Omental fat pad (tissue), 3 donors: ENCODE measurements at regions not wholly inside any gene's neighbourhood (a gene's known extent, or its start where the extent isn't known, plus 50 kb on each side); places are given as distances from the start of the nearest gene placed in this dataset.
"Not testable (repeated sequence)": the region's sequence is repeated elsewhere in the genome, so short reads cannot be mapped to it uniquely, and the experiment has no call there.

Source experiments
- ATAC-seq: fragments of 150-250 bp; one replicate; pipeline ENCODE4 v1.9.1; 2016; ENCODE audit warnings: mild to moderate bottlenecking, moderate library complexity; ENCODE audit not compliant: low FRiP score
- DNase-seq: peaks from one replicate; pipeline ENCODE4 v3.0.0-alpha.2; 2019; ENCODE audit warnings: low spot score
- TF ChIP-seq, protein P1 (sequence below), 3 donors: fragments of 450-650 bp; IDR thresholded peaks; one replicate each; pipeline ENCODE4 v1.5.1; 2016 to 2017; ENCODE audit warnings: antibody characterized with exemption in 3 of 3, mild to moderate bottlenecking in 3 of 3, moderate library complexity in 2 of 3

DNA sequence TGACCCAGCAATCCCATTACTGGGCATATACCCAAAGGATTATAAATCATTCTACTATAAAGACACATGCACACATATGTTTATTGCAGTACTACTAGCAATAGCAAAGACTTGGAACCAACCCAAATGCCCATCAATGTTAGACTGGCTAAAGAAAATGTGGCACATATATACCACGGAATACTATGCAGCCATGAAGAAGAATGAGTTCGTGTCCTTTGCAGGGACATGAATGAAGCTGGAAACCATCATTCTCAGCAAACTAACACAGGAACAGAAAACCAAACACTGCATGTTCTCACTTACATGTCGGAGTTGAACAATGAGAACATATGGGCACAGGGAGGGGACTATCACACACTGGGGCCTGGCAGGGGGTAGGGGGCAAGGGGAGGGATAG is 183.0 kb downstream of the HACE1 start:
- not testable (repeated sequence) for ATAC-seq, DNase-seq

DNA sequence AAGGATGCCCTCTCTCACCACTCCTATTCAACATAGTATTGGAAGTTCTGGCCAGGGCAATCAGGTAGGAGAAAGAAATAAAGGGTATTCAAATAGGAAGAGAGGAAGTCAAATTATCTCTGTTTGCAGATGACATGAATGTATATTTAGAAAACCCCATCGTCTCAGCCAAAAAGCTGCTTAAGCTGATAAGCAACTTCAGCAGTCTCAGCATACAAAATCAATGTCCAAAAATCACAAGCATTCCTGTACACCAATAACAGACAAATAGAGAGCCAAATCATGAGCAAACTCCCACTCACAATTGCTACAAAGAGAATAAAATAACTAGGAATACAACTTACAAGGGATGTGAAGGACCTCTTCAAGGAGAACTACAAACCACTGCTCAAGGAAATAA is 184.6 kb downstream of the HACE1 start:
- DNase-seq, ATAC-seq: not testable (repeated sequence)

DNA sequence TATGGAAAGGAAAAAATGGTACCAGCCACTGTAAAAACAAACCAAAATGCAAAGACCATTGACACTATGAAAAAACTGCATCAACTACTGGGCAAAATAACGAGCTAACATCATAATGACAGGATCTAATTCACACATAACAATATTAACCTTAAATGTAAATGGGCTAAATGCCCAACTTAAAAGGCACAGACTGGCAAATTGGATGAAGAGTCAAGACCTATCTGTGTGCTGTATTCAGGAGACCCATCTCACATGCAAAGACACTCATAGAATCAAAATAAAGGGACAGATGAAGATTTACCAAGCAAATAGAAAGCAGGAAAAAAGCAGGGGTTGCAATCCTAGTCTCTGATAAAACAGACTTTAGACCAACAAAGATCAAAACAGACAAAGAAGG is 186.6 kb downstream of the HACE1 start:
- DNase-seq, ATAC-seq: not testable (repeated sequence)

DNA sequence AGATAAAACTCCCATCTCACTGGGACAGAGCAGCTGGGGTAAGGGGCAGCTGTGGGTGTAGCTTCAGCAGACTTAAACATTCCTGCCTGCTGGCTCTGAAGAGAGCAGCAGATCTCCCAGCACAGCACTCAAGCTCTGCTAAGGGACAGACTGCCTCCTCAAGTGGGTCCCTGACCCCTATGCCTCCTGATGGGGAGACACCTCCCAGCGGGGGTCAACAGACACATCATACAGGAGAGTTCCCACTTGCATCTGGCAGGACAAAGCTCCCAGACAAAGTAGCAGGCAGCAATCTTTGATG is 188.2 kb downstream of the HACE1 start:
- ATAC-seq, DNase-seq: not testable (repeated sequence)

DNA sequence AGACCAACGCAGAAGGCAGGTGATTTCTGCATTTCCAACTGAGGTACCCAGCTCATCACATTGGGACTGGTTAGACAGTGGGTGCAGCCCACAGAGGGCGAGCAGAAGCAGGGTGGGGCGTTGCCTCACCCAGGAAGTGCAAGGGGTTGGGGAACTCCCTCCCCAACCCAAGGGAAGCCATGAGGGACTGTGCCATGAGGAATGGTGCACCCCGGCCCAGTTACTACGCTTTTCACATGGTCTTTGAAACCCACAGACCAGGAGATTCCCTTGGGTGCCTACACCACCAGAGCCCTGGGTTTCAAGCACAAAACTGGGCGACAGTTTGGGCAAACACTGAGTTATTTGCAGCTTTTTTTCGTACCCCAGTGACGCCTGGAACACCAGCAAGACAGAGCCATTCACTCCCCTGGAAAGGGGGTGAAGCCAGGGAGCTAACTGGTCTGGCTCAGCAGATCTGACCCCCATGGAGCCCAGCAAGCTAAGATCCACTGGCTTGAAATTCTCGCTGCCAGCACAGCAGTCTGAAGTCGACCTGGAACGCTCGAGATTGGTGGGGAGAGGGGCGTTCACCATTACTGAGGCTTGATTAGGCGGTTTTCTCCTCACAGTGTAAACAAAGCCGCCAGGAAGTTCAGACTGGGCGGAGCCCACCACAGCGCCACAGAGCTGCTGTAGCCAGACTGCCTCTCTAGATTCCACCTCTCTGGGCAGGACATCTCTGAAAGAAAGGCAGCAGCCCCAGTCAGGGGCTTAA is 188.7 kb downstream of the HACE1 start:
- not testable (repeated sequence) for ATAC-seq, DNase-seq

DNA sequence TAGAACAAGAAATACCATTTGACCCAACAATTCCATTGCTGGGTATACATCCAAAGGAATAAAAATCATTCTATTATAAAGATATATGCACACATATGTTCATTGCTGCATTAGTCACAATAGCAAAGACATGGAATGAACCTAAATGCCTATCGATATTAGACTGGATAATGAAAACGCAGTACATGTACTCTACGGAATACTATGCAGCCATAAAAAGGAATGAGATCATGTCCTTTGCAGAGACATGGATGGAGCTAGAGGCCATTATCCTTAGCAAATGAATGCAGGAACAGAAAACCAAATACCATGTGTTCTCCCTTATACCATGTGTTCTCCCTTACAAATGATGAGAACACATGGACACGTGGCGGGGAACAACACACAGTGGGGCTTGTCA is 190.2 kb downstream of the HACE1 start:
- no peak for DNase-seq
- no peak for ATAC-seq
- TF ChIP-seq, protein P1, sequence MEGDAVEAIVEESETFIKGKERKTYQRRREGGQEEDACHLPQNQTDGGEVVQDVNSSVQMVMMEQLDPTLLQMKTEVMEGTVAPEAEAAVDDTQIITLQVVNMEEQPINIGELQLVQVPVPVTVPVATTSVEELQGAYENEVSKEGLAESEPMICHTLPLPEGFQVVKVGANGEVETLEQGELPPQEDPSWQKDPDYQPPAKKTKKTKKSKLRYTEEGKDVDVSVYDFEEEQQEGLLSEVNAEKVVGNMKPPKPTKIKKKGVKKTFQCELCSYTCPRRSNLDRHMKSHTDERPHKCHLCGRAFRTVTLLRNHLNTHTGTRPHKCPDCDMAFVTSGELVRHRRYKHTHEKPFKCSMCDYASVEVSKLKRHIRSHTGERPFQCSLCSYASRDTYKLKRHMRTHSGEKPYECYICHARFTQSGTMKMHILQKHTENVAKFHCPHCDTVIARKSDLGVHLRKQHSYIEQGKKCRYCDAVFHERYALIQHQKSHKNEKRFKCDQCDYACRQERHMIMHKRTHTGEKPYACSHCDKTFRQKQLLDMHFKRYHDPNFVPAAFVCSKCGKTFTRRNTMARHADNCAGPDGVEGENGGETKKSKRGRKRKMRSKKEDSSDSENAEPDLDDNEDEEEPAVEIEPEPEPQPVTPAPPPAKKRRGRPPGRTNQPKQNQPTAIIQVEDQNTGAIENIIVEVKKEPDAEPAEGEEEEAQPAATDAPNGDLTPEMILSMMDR (IDR thresholded peaks at IDR 0.05), result no peak

DNA sequence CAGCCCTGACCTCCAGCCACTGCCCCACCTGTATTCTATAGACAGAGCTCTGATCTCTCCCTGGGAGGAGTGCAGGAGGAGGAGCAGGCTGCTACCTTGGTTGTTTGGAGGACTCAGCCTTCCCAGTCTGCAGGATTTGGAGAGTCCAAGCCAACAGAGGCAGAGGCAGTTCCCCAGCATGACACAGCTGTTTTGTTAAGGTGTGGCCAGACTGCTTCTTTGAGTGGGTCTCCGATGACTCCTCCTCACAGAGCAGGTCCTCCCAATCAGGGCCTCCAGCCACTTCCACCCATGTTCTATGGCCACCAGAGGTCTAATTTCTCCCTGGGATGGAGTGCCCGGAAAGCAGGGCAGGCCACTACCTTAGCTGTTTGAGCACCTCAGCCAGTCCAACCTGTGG is 203.5 kb downstream of the HACE1 start:
- DNase-seq, result no peak
- no peak for ATAC-seq
- TF ChIP-seq, protein P1 (IDR thresholded peaks at IDR 0.05), result no peak

DNA sequence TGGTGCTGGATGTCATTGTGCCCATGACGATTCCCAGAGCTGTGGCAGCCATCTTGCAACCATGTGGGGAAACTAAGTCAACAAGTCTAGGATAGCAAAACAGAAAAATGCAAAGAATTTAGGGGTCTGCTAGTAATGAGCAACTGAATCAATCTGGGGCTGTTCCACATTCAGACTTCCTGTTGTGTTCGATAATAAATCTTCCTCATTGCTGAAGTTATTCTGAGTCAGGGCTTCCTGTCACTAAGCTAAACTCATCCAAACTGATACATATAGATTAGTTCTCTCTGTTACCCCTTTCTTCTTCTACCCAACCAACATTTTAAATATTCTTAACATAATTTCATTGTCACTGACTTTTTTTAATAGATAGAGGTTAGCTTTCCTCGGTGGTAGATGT is 205.9 kb downstream of the HACE1 start:
- TF ChIP-seq, protein P1 (IDR thresholded peaks at IDR 0.05), result no peak
- DNase-seq, result no peak
- no peak for ATAC-seq

DNA sequence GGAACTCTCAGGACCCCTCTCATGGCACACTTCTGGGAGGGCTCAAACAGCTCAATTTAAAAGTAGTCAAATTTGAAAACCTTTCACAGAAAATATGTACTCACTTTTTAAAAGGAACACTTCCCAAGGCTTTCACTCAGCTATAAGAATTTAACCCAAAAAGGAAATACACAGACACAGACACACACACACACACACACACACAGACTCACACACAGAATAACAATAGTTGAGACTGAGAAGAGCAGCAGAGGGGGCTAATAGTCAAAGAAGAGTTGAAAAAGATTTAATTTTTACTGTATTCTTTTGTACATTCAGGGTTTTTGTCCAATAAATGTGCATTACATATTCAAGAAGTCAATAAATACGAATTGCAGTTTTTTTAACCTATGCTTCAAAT is 211.4 kb downstream of the HACE1 start:
- no peak for DNase-seq
- TF ChIP-seq, protein P1 (IDR thresholded peaks at IDR 0.05), result no peak
- ATAC-seq, result no peak

DNA sequence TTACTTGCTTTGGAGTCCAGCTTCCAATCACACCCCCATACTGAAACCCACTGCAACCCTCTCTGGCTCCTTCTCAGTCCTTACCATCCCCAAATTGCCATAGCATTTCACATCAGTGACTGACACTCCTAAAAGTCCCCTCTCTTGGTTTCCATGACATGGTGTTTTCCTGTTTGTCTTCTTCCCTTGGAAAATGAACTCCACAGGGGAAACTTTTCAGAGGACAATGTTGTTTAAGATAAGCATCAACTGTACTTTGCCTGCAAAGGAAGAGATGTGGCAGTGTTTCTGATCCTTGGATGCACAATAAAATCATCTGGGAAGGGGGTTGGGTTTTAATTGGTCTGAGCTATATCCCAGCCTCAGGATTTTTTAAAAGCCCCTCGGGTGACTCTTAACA is 214.9 kb downstream of the HACE1 start:
- no peak for DNase-seq
- no peak for ATAC-seq
- TF ChIP-seq, protein P1 (IDR thresholded peaks at IDR 0.05), result no peak
